Stimulated activated CD8-positive, alpha-beta memory T cell treated with anti-CD3 and anti-CD28 coated beads, Interleukin-12 subunit alpha, Interleukin-12 subunit beta, amount 100 ng/mL, for 24 hours (primary cell): ENCODE measurements at regions not wholly inside any gene's neighbourhood (a gene's known extent, or its start where the extent isn't known, plus 50 kb on each side); places are given as distances from the start of the nearest gene placed in this dataset.
"Not testable (repeated sequence)": the region's sequence is repeated elsewhere in the genome, so short reads cannot be mapped to it uniquely, and the experiment has no call there.

ENCODE experiments used
- DNase-seq: peaks from one replicate; pipeline ENCODE4 v3.0.0-alpha.2; 2020; ENCODE audit errors: extremely low read depth

- DNase-seq, result no peak
These were observed 169.0 kb upstream of the GRK3 start for GRCh38 chr22:25395468-25395867.

- no peak for DNase-seq
These were observed 168.6 kb upstream of the GRK3 start for GRCh38 chr22:25395915-25396314.

DNA sequence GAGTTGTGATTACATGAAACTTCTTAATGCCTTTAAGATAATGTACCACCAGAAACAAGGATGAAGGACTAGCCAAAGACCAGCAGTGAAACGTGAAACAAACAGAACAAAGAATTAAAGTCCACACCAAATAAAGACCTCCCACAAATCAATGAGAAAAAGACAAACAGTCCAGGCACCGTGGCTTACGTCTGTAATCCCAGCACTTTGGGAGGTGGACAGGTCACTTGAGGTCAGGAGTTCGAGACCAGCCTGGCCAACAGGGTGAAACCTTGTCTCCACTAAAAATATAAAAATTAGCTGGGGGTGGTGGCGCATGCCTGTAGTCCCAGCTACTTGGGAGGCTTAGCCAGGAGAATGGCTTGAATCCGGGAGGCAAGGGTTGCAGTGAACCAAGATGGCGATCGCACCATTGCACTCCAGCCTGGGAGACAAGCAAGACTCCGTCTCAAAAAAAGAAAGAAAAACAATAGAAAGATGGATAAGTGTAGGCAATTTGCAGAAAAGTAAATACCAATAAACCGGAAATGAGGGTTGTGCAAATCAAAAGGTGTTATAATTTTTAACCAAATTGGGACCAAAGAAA, 167.8 kb upstream of the GRK3 start:
- DNase-seq, result no peak

DNA sequence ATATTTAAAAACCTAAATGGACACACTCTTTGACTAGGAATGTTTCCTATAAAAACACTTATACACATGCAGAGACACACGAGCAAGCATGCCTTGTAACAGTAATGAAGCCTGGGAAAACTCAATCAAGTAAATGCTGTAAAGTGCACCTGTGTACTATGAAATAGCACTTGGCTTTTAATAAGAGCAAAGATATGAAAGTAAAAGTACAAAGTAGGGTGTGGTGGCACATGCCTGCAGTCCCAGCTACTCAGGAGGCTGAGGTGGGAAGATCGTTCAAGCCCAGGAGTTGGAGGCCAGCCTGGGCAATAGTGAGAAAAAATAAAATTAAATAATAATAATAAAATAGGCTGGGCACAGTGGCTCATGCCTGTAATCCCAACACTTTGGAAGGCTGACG, 166.9 kb upstream of the GRK3 start:
- no peak for DNase-seq

DNA sequence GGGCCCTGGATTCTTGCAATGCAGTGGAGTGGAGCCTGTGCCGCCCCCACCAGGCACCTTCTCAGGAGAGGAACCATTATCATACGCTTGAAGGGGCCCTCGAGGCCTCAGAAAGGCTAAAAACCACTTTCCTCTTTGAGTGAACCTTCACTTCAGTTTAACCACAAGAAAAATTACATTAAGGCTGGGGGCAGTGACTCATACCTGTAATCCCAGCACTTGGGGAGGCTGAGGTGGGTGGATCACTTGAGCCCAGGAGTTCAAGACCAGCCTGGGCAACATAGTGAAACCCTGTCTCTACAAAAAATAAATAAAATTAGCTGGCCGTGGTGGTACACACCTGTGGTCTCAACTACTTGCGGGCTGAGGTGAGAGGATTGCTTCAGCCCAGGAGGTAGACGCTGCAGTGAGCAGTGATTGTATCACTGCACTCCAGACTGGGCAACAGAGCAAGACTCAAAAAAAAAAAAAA, 165.8 kb upstream of the GRK3 start:
- peak; percentile 5 for DNase-seq

- no peak for DNase-seq
These were observed 164.8 kb upstream of the GRK3 start for GRCh38 chr22:25399649-25400151.

DNA sequence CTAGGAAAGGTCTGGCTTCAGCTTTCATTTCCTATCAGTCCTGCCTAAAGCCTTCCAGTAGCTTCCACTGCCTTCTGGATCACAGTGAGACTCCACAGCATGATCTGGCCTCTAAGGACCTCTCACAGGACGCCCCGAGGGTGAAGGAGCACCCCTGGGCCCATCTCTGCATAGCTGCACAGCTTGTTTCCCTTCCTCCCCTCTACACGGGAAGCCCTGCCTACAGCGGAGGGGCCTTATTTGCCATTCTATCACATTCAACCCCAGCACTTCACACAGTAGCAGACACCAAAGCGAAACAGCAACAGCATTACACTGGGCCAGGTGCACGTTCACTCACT, 162.3 kb upstream of the GRK3 start:
- no peak for DNase-seq

DNA sequence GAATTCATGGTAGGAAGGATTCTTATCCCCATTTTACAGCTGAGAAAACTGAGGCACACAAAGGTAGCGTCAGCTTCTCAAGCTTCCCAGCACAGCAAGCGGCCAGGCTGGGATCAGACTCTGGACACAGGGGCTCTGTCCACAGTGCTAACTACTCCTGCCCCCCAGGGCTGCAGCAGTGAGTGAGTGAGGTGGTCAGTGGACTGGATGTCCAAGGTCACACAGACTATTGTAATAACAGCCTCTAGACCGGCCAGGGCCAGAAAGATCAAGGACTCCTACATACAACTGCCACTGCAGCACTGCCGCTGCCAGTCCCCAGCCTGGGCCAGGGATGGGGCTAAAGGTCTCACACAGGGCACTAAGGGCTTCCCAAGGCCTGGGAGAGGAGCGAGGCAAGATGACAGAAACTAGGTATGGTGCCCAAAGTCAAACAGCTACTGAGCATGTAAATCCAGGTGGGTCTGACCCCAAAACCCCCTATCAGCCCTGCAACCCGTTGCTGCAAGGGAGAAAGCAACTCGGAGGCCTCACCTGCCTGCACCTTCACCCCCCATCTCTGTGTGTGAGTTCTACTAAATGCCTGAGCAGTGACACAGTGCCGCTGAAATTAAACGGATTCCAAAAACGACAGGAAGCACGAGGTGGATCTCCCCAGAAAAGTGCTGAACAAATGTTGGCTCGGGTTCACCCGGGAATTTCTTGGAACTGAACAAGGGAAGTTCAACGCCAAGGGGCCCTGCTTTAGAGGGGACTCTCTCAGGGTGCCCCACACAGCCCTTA, 161.8 kb upstream of the GRK3 start:
- DNase-seq, result no peak

GRCh38 chr22:25403284-25403810, 161.1 kb upstream of the GRK3 start:
- no peak for DNase-seq

DNA sequence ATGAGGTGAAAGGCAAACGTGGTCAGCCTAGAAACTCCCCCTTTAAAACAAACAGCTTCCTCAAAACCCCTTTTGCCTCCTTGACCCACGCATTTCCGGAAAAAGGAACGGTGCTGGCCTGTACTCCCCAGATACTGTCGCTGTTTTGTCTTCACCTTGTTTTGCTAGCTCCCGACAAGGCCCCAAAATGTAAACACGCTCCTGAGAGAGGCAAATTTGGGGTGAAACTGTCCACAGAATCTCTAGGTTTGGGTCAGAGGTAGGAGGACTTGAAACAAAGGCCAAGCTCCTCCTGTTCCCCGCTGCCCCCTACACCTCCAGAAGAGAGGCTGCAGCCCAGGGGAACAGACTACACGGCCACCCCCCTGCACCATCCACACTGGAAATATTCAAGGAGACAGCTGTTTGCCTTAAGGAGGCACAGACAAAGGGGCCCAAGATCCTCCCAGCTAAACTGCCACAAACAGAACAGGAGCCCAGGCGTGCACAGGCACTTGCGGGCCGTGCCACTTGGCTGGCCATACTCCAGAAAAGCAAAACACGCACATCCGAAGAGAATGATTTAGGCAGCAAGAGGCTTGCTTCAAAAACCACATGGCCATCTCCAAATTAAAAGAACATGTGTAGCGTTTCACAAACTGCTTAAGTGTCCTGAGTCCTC, 160.5 kb upstream of the GRK3 start:
- DNase-seq, result no peak

- no peak for DNase-seq
These were observed 159.9 kb upstream of the GRK3 start for GRCh38 chr22:25404556-25404927.

- peak; percentile 36 for DNase-seq
These were observed 159.3 kb upstream of the GRK3 start for GRCh38 chr22:25404928-25405816.

DNA sequence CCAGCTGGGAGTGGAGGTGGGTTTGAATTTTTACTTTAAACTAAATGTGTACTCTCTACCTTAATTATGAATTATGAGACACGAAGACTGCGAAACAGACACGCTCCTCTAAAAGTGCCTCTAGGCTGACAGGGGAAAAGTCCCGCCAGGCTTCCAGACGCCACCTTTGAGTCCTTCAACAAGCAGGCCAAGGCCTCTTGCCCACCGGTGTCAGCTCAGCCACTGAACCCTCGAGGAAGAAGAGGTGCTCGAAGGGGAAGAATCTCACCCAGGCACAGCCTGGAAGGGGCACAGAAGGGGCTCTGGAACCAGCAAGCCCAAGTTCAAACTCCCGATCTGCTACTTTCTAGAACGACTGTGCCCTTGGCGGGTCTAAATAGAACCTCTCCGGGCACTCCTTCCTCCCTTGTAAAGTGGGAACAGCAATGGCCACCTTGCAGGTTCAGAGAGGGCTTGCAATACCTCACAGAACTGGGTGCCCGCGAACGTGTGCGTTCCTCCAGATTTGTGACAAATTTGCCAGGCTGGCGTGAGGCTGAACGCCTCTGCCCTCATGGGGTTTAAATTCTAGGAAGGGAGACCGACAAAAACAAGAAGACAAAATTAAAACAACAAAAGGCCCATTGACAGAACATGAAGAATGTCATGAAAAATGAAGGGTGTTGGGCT, 158.5 kb upstream of the GRK3 start:
- no peak for DNase-seq

- no peak for DNase-seq
These were observed 157.8 kb upstream of the GRK3 start for GRCh38 chr22:25406510-25407210.

GRCh38 chr22:25407226-25407858, 157.1 kb upstream of the GRK3 start:
- DNase-seq, result no peak

- DNase-seq, result no peak
These were observed 156.6 kb upstream of the GRK3 start for GRCh38 chr22:25407859-25408229.

DNA sequence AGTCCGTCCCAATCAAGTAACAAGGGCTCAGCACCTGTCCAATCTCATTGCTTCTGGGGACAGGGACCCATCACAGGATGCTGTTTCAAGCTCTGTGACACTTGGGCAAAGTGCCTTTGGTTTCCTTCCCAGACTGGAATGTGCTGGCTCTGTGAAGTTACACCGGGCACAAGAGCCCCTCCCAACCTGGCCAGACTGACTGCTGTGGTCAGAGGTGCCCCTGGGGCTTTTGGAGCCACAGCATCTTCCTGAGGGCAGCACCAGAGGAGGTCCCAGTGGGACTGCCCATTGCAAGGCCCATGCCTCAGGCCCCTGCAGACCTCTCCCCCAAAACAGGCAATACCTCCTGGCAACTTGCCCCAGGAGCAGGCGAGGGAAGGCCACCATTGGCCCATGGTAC, 155.2 kb upstream of the GRK3 start:
- no peak for DNase-seq

DNA sequence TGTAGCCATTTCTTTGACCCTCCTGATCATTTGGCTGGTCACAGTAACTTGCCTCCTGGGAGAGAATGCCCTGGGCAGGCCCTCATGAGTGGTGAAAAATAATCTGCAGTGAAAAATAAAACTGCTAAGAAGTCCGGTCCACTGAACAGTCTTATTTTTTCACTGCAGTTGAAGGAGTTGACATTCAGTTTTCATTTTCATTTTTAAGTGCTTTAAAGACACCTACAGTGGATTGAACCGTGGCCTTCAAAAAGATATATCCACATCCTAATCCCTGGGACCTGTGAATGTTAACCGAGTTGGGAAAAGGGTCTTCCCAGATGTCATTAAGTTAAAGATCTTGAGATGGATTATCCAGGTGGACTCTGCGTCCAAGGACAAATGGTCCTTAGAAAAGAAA, 153.6 kb upstream of the GRK3 start:
- no peak for DNase-seq

DNA sequence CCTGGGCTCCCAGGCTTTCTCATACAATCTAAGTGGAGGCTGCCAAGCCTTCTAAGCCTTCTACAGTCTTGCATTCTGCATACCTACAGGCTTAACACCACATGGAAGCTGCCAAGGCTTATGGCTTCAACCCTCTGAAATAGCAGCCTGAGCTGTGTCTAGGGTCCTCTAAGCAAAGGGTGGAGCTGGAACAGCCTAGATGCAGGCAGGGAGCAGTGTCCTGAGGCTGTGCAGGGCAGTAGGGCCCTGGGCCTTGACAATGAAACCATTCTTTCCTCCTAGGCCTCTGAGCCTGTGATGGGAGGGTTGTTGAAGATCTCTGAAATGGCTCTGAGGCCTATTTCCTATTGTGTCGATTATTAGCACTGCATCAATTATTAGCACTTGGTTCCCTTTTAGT, 150.9 kb upstream of the GRK3 start:
- no peak for DNase-seq

GRCh38 chr22:25415731-25416130, 148.7 kb upstream of the GRK3 start:
- not testable (repeated sequence) for DNase-seq
